OCI-LY3 (cell line): ENCODE measurements at regions not wholly inside any gene's neighbourhood (a gene's known extent, or its start where the extent isn't known, plus 50 kb on each side); places are given as distances from the start of the nearest gene placed in this dataset.

Experiments
- CTCF ChIP-seq: fragments of 200-600, 300-600 bp; sonication (generic); IDR thresholded peaks from 2 replicates; pipeline ENCODE4 v1.5.1; 2014; ENCODE audit warnings: antibody characterized with exemption, low read length, low read depth
- EZH2phosphoT487 ChIP-seq: fragments of 200-600 bp; shearing (Covaris generic); IDR thresholded peaks from 2 replicates; pipeline ENCODE4 v1.6.1; 2018; ENCODE audit warnings: antibody characterized with exemption, mixed run types, low read depth

- TF ChIP-seq CTCF (no peak), EZH2phosphoT487 (no peak)
Observed at GRCh38 chr10:78772986-78773530, 295.7 kb upstream of the ZMIZ1 start.
